ENCODE measurements at regions not wholly inside any gene's neighbourhood (a gene's known extent, or its start where the extent isn't known, plus 50 kb on each side); places are given as distances from the start of the nearest gene placed in this dataset.
A peak's percentile ranks its signal among the peaks of the same experiment; 100 is the strongest.

GRCh38 chr3:14262212-14262611 is 83.6 kb downstream of the LSM3 start:
- Histone ChIP-seq H3K9ac (replicated peaks; ENCODE audit: extremely low read depth, insufficient read depth, low read length) (no peak overlapping the region), H4K20me1 (replicated peaks; ENCODE audit: control insufficient read depth, extremely low read depth, insufficient read depth, low read length) (no peaks in the 10 kb centered on the region), H3K79me2 (ENCODE audit: control insufficient read depth, insufficient read depth, low read length) (no peaks in the 10 kb centered on the region), H3K36me3 (ENCODE audit: control insufficient read depth in 2 of 2, extremely low read depth in 1 of 2, insufficient read depth in 2 of 2, low read length in 2 of 2) (no peaks in the 10 kb centered on the region), H3K4me1 (ENCODE audit: control insufficient read depth, extremely low read depth, insufficient read depth, low read length) (no peaks in the 10 kb centered on the region), H3K9me3 (replicated peaks; ENCODE audit: control insufficient read depth, insufficient read depth, low read length) (no peaks in the 10 kb centered on the region), H2AFZ (ENCODE audit: low read depth, low read length) (no peak overlapping the region), H3K27ac (ENCODE audit: insufficient read depth, low read depth, low read length) (no peak overlapping the region), H3K27me3 (ENCODE audit: control insufficient read depth in 2 of 2, insufficient read depth in 2 of 2, low read length in 2 of 2) (peaks cover 6 to 7% of the 10 kb centered on the region in 2 experiments), H3K4me3 (replicated peaks in 1 of 3; ENCODE audit: insufficient read depth in 1 of 3, low read depth in 1 of 3, low read length in 3 of 3) (no peak overlapping the region), H3K4me2 (ENCODE audit: insufficient read depth, low read length) (no peak overlapping the region), H3K9me1 (replicated peaks; ENCODE audit: control insufficient read depth, extremely low read depth, insufficient read depth, low read length) (no peaks in the 10 kb centered on the region)
- FAIRE-seq (no peak), DNase-seq (ENCODE audit: low read depth, low spot score) (no peak)
- TF ChIP-seq MYC (IDR thresholded peaks at IDR 0.05; ENCODE audit: low read depth, low read length) (no peak), EZH2 (IDR thresholded peaks at IDR 0.05; ENCODE audit: borderline replicate concordance, low read depth, low read length, severe bottlenecking) (peak; percentile 7)
- intact Hi-C loops (cut with micrococcal nuclease) (no loop called here), dilution Hi-C loops (cut with MboI; ENCODE audit: extremely low pct_ligation_motif_present, low sequenced_read_pairs) (no loop called here)
- no TSS peak for BruUV-seq (replicated peaks)
- ChIA-PET CTCF (interaction anchor here (1.5 to 3.6 kb wide), 5 partner anchors 57 to 287 kb away, joined by 3 to 37 read pairs (median 31); no protein-coding TSS in a partner anchor), POLR2A (no interaction called here)

GRCh38 chr3:14262867-14263266 is 84.2 kb downstream of the LSM3 start:
- no peaks in the 10 kb centered on the region for H3K9me1 ChIP-seq (replicated peaks; ENCODE audit: control insufficient read depth, extremely low read depth, insufficient read depth, low read length)
- no peak overlapping the region for H3K9ac ChIP-seq (replicated peaks; ENCODE audit: extremely low read depth, insufficient read depth, low read length)
- intact Hi-C loops (cut with micrococcal nuclease) (no loop called here), dilution Hi-C loops (cut with MboI; ENCODE audit: extremely low pct_ligation_motif_present, low sequenced_read_pairs) (no loop called here)
- H2AFZ ChIP-seq (ENCODE audit: low read depth, low read length), result no peak overlapping the region
- CTCF ChIA-PET, result interaction anchor here (2.4 to 3.6 kb wide), 3 partner anchors 200 to 286 kb away, joined by 31 to 37 read pairs (median 35); no protein-coding TSS in a partner anchor
- BruUV-seq (replicated peaks), result no TSS peak
- no peaks in the 10 kb centered on the region for H3K4me1 ChIP-seq (ENCODE audit: control insufficient read depth, extremely low read depth, insufficient read depth, low read length)
- DNase-seq (ENCODE audit: low read depth, low spot score), result no peak
- H3K27me3 ChIP-seq (ENCODE audit: control insufficient read depth in 2 of 2, insufficient read depth in 2 of 2, low read length in 2 of 2), result peaks cover 6 to 7% of the 10 kb centered on the region in 2 experiments
- no peaks in the 10 kb centered on the region for H4K20me1 ChIP-seq (replicated peaks; ENCODE audit: control insufficient read depth, extremely low read depth, insufficient read depth, low read length)
- H3K4me2 ChIP-seq (ENCODE audit: insufficient read depth, low read length), result no peak overlapping the region
- H3K4me3 ChIP-seq (replicated peaks in 1 of 3; ENCODE audit: insufficient read depth in 1 of 3, low read depth in 1 of 3, low read length in 3 of 3), result no peak overlapping the region
- no peak for TF ChIP-seq FOS (IDR thresholded peaks at IDR 0.05; ENCODE audit: borderline replicate concordance, insufficient read depth, low read length)
- TF ChIP-seq POLR2AphosphoS5 (IDR thresholded peaks at IDR 0.05; ENCODE audit: insufficient read depth, low read depth, low read length), result no peak
- no peak for TF ChIP-seq MAX (IDR thresholded peaks at IDR 0.05; ENCODE audit: insufficient read depth, insufficient read length)
- TF ChIP-seq POLR2A (IDR thresholded peaks at IDR 0.05; ENCODE audit: low read depth, low read length), result no peak
- TF ChIP-seq GATA2 (IDR thresholded peaks at IDR 0.05; ENCODE audit: insufficient read depth, insufficient read length, low read depth, low read length), result no peak
- TF ChIP-seq MYC (IDR thresholded peaks at IDR 0.05; ENCODE audit: low read depth, low read length), result no peak
- no peak for TF ChIP-seq CTCF (IDR thresholded peaks at IDR 0.05; ENCODE audit: extremely low read depth in 1 of 2, insufficient read depth in 1 of 2, low read depth in 1 of 2, low read length in 2 of 2)
- no peak for TF ChIP-seq JUN (IDR thresholded peaks at IDR 0.05; ENCODE audit: borderline replicate concordance, insufficient read depth, insufficient read length, low read depth)
- no peak for TF ChIP-seq EZH2 (IDR thresholded peaks at IDR 0.05; ENCODE audit: borderline replicate concordance, low read depth, low read length, severe bottlenecking)
- no peak overlapping the region for H3K27ac ChIP-seq (ENCODE audit: insufficient read depth, low read depth, low read length)
- FAIRE-seq, result no peak
- no peaks in the 10 kb centered on the region for H3K79me2 ChIP-seq (ENCODE audit: control insufficient read depth, insufficient read depth, low read length)
- no peaks in the 10 kb centered on the region for H3K9me3 ChIP-seq (replicated peaks; ENCODE audit: control insufficient read depth, insufficient read depth, low read length)
- no peaks in the 10 kb centered on the region for H3K36me3 ChIP-seq (ENCODE audit: control insufficient read depth in 2 of 2, extremely low read depth in 1 of 2, insufficient read depth in 2 of 2, low read length in 2 of 2)
- POLR2A ChIA-PET, result no interaction called here
